ENCODE measurements at regions not wholly inside any gene's neighbourhood (a gene's known extent, or its start where the extent isn't known, plus 50 kb on each side); places are given as distances from the start of the nearest gene placed in this dataset.

- H3K9ac ChIP-seq, result no peak overlapping the region
- no peaks in the 10 kb centered on the region for H3F3A ChIP-seq (replicated peaks; ENCODE audit: insufficient read depth)
- CTCF ChIA-PET, result no interaction called here
- H3K27me3 ChIP-seq (ENCODE audit: insufficient read depth), result no peaks in the 10 kb centered on the region
- POLR2A ChIA-PET, result no interaction called here
- H3K4me2 ChIP-seq, result no peak overlapping the region
- no peak overlapping the region for H3K27ac ChIP-seq (ENCODE audit: low read depth in 2 of 2, low read length in 1 of 2)
- no peak for TF ChIP-seq MAX (IDR thresholded peaks at IDR 0.05; ENCODE audit: low read depth)
- no peak for TF ChIP-seq GATA2 (CRISPR knock-in tag; IDR thresholded peaks at IDR 0.05)
- no peak for TF ChIP-seq REST (IDR thresholded peaks at IDR 0.05; ENCODE audit: low read depth, low read length)
- no peak for TF ChIP-seq FOXM1 (IDR thresholded peaks at IDR 0.05; ENCODE audit: low read depth)
- TF ChIP-seq TEAD4 (IDR thresholded peaks at IDR 0.05; ENCODE audit: borderline replicate concordance, insufficient read depth), result no peak
- no peak for TF ChIP-seq NRF1 (IDR thresholded peaks at IDR 0.05; ENCODE audit: low read depth, low read length)
- no peaks in the 10 kb centered on the region for H3K4me1 ChIP-seq (ENCODE audit: control insufficient read depth in 1 of 2, insufficient read depth in 2 of 2, low read depth in 1 of 2, low read length in 1 of 2)
- no peak overlapping the region for H3K4me3 ChIP-seq (ENCODE audit: low read depth in 2 of 2, low read length in 1 of 2)
- no peaks in the 10 kb centered on the region for H3K79me2 ChIP-seq (ENCODE audit: insufficient read depth)
- H3K36me3 ChIP-seq (replicated peaks in 1 of 2; ENCODE audit: control insufficient read depth in 1 of 2, insufficient read depth in 2 of 2, low read length in 1 of 2), result no peaks in the 10 kb centered on the region
- no peak for DNase-seq
- no peaks in the 10 kb centered on the region for H3K9me3 ChIP-seq
- no peaks in the 10 kb centered on the region for H3K9me2 ChIP-seq
- H2AFZ ChIP-seq (ENCODE audit: low read depth), result no peak overlapping the region
- no peaks in the 10 kb centered on the region for H4K20me1 ChIP-seq (ENCODE audit: insufficient read depth)
These were observed 355.6 kb upstream of the IZUMO3 start for GRCh38 chr9:24901319-24901718.

- Histone ChIP-seq H3K9ac (no peak overlapping the region), H3F3A (replicated peaks; ENCODE audit: insufficient read depth) (no peaks in the 10 kb centered on the region), H3K9me3 (no peaks in the 10 kb centered on the region), H3K4me2 (no peak overlapping the region), H2AFZ (ENCODE audit: low read depth) (no peak overlapping the region), H3K36me3 (replicated peaks in 1 of 2; ENCODE audit: control insufficient read depth in 1 of 2, insufficient read depth in 2 of 2, low read length in 1 of 2) (no peaks in the 10 kb centered on the region), H3K27ac (ENCODE audit: low read depth in 2 of 2, low read length in 1 of 2) (no peak overlapping the region), H3K4me3 (ENCODE audit: low read depth in 2 of 2, low read length in 1 of 2) (no peak overlapping the region), H3K9me2 (0 out of 2 replicates have a peak, but pooled peaks cover 3% of the 10 kb centered on the region), H4K20me1 (ENCODE audit: insufficient read depth) (no peaks in the 10 kb centered on the region), H3K4me1 (ENCODE audit: control insufficient read depth in 1 of 2, insufficient read depth in 2 of 2, low read depth in 1 of 2, low read length in 1 of 2) (no peaks in the 10 kb centered on the region), H3K79me2 (ENCODE audit: insufficient read depth) (no peaks in the 10 kb centered on the region), H3K27me3 (ENCODE audit: insufficient read depth) (no peaks in the 10 kb centered on the region)
- no peak for TF ChIP-seq IRF3 (IDR thresholded peaks at IDR 0.05; ENCODE audit: low read depth, low read length)
- no peak for TF ChIP-seq RFX5 (IDR thresholded peaks at IDR 0.05; ENCODE audit: low read length)
- no peak for DNase-seq
- ChIA-PET CTCF (no interaction called here), POLR2A (no interaction called here)
These were observed 354.5 kb upstream of the IZUMO3 start for GRCh38 chr9:24900179-24900578.
